Heart right ventricle (tissue), 16 donors: ENCODE measurements at regions not wholly inside any gene's neighbourhood (a gene's known extent, or its start where the extent isn't known, plus 50 kb on each side); places are given as distances from the start of the nearest gene placed in this dataset.

Experiments
- ATAC-seq, 8 donors: fragments of 200-7000 bp; cut with Tn5 transposase; one replicate each; pipeline ENCODE4 v1.9.1; 2020; ENCODE audit warnings: mild to moderate bottlenecking in 8 of 8, moderate library complexity in 8 of 8, moderate number of reproducible peaks in 1 of 8
- DNase-seq, 2 donors: peaks; one replicate each; pipeline ENCODE4 v3.0.0-alpha.2; 2020
- H3K27ac ChIP-seq, 10 donors: fragments of 200-600 bp; sonication (generic) in 2 of 10; one replicate each; pipeline versions ENCODE4 v1.5.0 to v1.8.0; 2020 to 2022; ENCODE audit warnings: mild to moderate bottlenecking in 3 of 10
- H3K27me3 ChIP-seq, 7 donors: fragments of 200-600 bp; one replicate each; pipeline ENCODE4 v1.8.0; 2021 to 2022; ENCODE audit warnings: mild to moderate bottlenecking in 2 of 7
- H3K36me3 ChIP-seq, 9 donors: fragments of 200-600 bp; sonication (generic) in 1 of 9; one replicate each; pipeline versions ENCODE4 v1.5.0 to v1.8.0; 2020 to 2022; ENCODE audit warnings: mild to moderate bottlenecking in 2 of 9
- H3K4me1 ChIP-seq, 9 donors: fragments of 200-600 bp; sonication (generic) in 1 of 9; one replicate each; pipeline versions ENCODE4 v1.5.0 to v1.8.0; 2020 to 2022; ENCODE audit warnings: mild to moderate bottlenecking in 4 of 9
- H3K4me3 ChIP-seq, 10 donors: fragments of 200-600 bp; sonication (generic) in 2 of 10; one replicate each; pipeline versions ENCODE4 v1.5.0 to v1.8.0; 2020 to 2022; ENCODE audit warnings: mild to moderate bottlenecking in 7 of 10, moderate library complexity in 2 of 10
- H3K9me3 ChIP-seq, 11 donors: fragments of 200-600 bp in 10 of 11; sonication (generic) in 2 of 11; one replicate each; pipeline versions ENCODE4 v1.5.0 to v1.8.0; 2013 to 2022; ENCODE audit warnings: mild to moderate bottlenecking in 2 of 11, control low read depth in 1 of 11, moderate library complexity in 1 of 11
- CTCF ChIP-seq, 9 donors: fragments of 200-600 bp; sonication (generic) in 2 of 9; IDR thresholded peaks; one replicate each; pipeline versions ENCODE4 v1.5.0 to v1.8.0; 2021 to 2022; ENCODE audit warnings: antibody characterized with exemption in 9 of 9, mild to moderate bottlenecking in 5 of 9, moderate library complexity in 1 of 9
- WGBS, 2 donors: extraction: QIAGEN DNeasy Blood & Tissue Kit; methylation state at CpG; one replicate each; pipeline ENCODE4 v1.1.7; 2013; ENCODE audit warnings: inconsistent platforms in 1 of 2; 5-methylcytosine and 5-hydroxymethylcytosine counted together
- intact Hi-C, 10 donors: fragments of 100-400 bp; cut with DNase I; formaldehyde crosslinking; loops; one replicate each; pipeline versions ENCODE4 v1.11.1 to v1.14.2; 2022
- donor health status: Arrhythmogenic right ventricular cardiomyopathy.
- donor health status: ischemic (EF 13 %, LVEDD 7.1; RV severe dilation, severe dysfunction).
- donor health status: healthy with polysubstance abuse.
- donor health status: DM: no; HTN: yes; CAD: no.
- donor health status: DM: no; HTN: no; CAD: no.
- donor health status: ischemic (EF 25% LVEDD 6.9; RV normal size, moderate dysfunction).
- donor health status: ischemic (EF 25% LVEDD 5.7; RV mildly dilated, moderate dysfunction).
- donor health status: healthy.
- donor health status: DM: yes; HTN: yes; CAD: no.
- donor health status: Ischemic cardiomyopathy.
- donor health status: ischemic (EF 35%, LVEDD 5.7; RV mildly dilated, moderate dysfunction).
- donor health status: nonischemic (EF 11% LVEDD 7.7; RV severe dilation, severe dysfunction).
- donor health status: DM: yes; HTN: yes; CAD: no.
- donor health status: PGD.
- donor health status: ischemic (EF 29% LVEDD 5.4; RV normal size, mild dysfunction).
- donor health status: nonischemic (EF 23%, LVEDD 6.1; RV moderate dilation, normal function).

GRCh38 chr12:41804026-41804425, 340.6 kb downstream of the GXYLT1 start:
- H3K9me3 ChIP-seq, result peaks cover 0 to 17% (median 6%) of the 10 kb centered on the region in 11 donors
- H3K27me3 ChIP-seq, result no peaks in the 10 kb centered on the region
- ATAC-seq (no peak), DNase-seq (no peak)
- H3K36me3 ChIP-seq, result no peaks in the 10 kb centered on the region
- TF ChIP-seq CTCF (IDR thresholded peaks at IDR 0.05), result no peak
- 84 to 89% methylated on average over 2 of the region's 2 CpGs for WGBS, 2 donors
- H3K4me3 ChIP-seq, result no peak overlapping the region
- intact Hi-C loops, result loop anchor here in 1 of 10 donors (10.0 kb wide), 1 partner anchor 1661 kb away; no protein-coding TSS in a partner anchor
- no peak overlapping the region for H3K27ac ChIP-seq
- H3K4me1 ChIP-seq, result no peaks in the 10 kb centered on the region

GRCh38 chr12:41802803-41803202, 341.9 kb downstream of the GXYLT1 start:
- ATAC-seq (no peak), DNase-seq (no peak)

GRCh38 chr12:41801261-41801660, 343.4 kb downstream of the GXYLT1 start:
- H3K4me3 ChIP-seq, result no peak overlapping the region
- 89 to 90% methylated on average over 1 of the region's 1 CpG for whole genome bisulfite sequencing, 2 donors
- H3K27me3 ChIP-seq, result no peaks in the 10 kb centered on the region
- no peak for DNase-seq
- H3K36me3 ChIP-seq, result no peaks in the 10 kb centered on the region
- peaks cover 0 to under 1% (median 0%) of the 10 kb centered on the region in 11 donors for H3K9me3 ChIP-seq
- no peak for ATAC-seq
- no peak for TF ChIP-seq CTCF (IDR thresholded peaks at IDR 0.05)
- intact Hi-C loops, result loop anchor here in 1 of 10 donors (10.0 kb wide), 1 partner anchor 1664 kb away; no protein-coding TSS in a partner anchor
- no peaks in the 10 kb centered on the region for H3K4me1 ChIP-seq
- H3K27ac ChIP-seq, result no peak overlapping the region

More at GRCh38 chr12:41802803-41803202, 341.9 kb downstream of the GXYLT1 start:
- H3K27me3 ChIP-seq, result no peaks in the 10 kb centered on the region
- no peak overlapping the region for H3K4me3 ChIP-seq
- H3K4me1 ChIP-seq, result no peaks in the 10 kb centered on the region
- intact Hi-C loops, result loop anchor here in 1 of 10 donors (10.0 kb wide), 1 partner anchor 1662 kb away; no protein-coding TSS in a partner anchor
- TF ChIP-seq CTCF (IDR thresholded peaks at IDR 0.05), result no peak
- H3K9me3 ChIP-seq, result peaks cover 0 to 5% (median 0%) of the 10 kb centered on the region in 11 donors
- H3K27ac ChIP-seq, result no peak overlapping the region
- no peaks in the 10 kb centered on the region for H3K36me3 ChIP-seq
- WGBS, 2 donors, result 40 to 51% methylated on average over 2 of the region's 2 CpGs

GRCh38 chr12:41799671-41800070, 345.0 kb downstream of the GXYLT1 start:
- H3K27ac ChIP-seq, result no peak overlapping the region
- WGBS, 2 donors, result 91 to 92% methylated on average over 3 of the region's 3 CpGs
- intact Hi-C loops, result loop anchor here in 1 of 10 donors (10.0 kb wide), 1 partner anchor 1665 kb away; no protein-coding TSS in a partner anchor

More at GRCh38 chr12:41799671-41800070, 345.0 kb downstream of the GXYLT1 start:
- Histone ChIP-seq H3K27me3 (no peaks in the 10 kb centered on the region), H3K36me3 (no peaks in the 10 kb centered on the region), H3K4me1 (peaks cover 0 to 10% (median 2%) of the 10 kb centered on the region in 9 donors), H3K9me3 (no peaks in the 10 kb centered on the region), H3K4me3 (no peak overlapping the region)
- no peak for ATAC-seq
- no peak for DNase-seq
- no peak for TF ChIP-seq CTCF (IDR thresholded peaks at IDR 0.05)
